Iris pigment epithelial cell (primary cell): ENCODE measurements at regions not wholly inside any gene's neighbourhood (a gene's known extent, or its start where the extent isn't known, plus 50 kb on each side); places are given as distances from the start of the nearest gene placed in this dataset.

Experiments used
- DNase-seq: peaks from one replicate; pipeline ENCODE4 v3.0.0-alpha.2; 2011; ENCODE audit warnings: low read depth

- DNase-seq: no peak
Measured at GRCh38 chr10:89153971-89154370, 53.1 kb downstream of the CH25H start.

DNA sequence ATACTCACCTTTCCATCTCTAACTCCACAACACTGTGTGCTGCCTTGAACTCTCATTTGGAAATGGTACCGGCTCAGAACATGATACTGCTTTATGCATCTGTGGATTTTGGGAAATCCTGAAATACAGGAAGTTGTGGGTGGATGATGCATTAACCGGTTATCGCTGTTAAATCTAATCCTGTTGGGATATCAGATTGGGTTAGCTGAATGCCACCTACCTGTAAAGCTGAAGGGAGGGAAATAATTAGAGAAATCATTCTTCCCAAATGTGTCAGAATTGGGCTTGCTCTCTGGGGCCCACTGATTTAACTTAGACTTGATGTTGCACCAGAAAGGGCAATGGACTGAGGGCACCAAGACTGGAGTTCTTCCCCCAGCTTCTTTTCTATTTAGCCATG lies 54.0 kb downstream of the CH25H start:
- DNase-seq: no peak

- no peak for DNase-seq
Measured at GRCh38 chr10:89151857-89152256, 55.3 kb downstream of the CH25H start.

DNA sequence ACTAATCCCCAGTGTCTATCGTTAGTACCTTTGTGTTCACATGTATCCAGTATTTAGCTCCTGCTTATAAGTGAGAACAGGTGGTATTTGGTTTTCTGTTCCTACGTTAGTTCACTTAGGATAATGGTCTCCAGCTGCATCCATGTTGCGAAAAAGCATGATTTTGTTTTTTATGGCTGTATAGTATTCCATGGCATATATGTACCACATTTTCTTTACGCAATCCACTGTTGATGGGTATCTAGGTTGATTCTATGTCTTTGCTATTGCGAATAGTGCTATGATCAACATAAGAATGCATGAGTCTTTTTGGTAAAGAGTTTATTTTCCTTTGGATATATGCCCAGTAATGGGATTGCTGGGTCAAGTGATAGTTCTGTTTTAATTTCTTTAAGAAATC lies 59.1 kb downstream of the CH25H start:
- no peak for DNase-seq

DNA sequence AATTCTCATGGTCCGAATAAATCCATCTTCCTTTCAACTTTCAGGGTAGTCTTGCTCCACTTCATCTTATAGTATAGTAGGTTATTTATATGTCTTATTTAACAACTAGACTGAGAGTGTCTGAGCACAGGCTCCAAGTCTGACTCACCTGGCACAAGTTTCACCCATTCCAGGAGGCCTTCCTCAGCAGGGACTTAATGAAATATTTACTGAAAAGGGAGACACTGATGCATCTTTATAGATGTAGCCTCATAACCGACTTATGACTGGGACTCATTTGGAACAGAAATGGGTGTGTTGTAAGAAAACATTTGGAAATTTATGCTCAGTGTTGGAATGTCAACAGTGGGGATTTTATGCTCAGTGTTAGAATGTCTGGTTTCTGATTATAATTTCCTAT lies 59.9 kb downstream of the CH25H start:
- DNase-seq: peak; percentile 57

- DNase-seq: no peak
Measured at GRCh38 chr10:89144836-89145235, 62.3 kb downstream of the CH25H start.

DNA sequence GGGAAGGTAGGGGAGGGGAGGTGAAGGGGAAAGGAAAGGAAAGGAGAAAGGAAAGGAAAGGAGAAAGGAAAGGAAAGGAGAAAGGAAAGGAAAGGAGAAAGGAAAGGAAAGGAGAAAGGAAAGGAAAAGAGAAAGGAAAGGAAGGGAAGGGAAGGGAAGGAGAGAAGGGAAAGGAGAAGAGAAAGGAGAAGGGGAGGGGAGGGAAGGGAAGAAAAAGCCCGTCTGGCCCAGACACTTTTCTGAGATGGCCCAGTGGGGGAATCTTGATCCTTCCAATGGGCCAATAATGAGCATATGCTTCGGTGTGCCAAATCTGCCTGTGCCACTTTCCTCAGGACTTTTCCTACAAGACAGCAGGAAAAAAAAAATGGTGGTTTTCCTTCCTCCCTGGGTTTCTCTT lies 64.5 kb downstream of the CH25H start:
- no peak for DNase-seq

- DNase-seq: no peak
Measured at GRCh38 chr10:89138755-89139490, 68.2 kb downstream of the CH25H start.

- no peak for DNase-seq
Measured at GRCh38 chr10:89134963-89135362, 72.2 kb downstream of the CH25H start.

DNA sequence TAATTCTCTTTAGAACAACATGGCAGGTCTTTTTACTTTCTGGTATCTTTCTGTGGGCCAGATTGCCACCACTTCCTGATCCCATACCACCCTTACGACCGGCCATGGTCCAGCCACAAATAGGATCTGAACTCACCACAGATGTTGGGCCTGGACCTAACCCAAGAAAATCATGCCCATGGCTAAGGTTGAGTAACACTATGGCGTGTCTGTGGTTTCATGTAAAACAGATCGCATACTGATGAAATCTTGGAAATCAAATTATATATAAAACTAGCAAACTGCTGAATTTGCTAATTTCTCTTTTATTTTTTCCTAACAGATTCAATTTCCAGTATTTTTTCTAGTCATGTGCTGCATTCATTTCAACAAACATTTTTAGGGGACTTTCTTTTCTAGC lies 77.2 kb downstream of the CH25H start:
- peak; percentile 59 for DNase-seq

DNA sequence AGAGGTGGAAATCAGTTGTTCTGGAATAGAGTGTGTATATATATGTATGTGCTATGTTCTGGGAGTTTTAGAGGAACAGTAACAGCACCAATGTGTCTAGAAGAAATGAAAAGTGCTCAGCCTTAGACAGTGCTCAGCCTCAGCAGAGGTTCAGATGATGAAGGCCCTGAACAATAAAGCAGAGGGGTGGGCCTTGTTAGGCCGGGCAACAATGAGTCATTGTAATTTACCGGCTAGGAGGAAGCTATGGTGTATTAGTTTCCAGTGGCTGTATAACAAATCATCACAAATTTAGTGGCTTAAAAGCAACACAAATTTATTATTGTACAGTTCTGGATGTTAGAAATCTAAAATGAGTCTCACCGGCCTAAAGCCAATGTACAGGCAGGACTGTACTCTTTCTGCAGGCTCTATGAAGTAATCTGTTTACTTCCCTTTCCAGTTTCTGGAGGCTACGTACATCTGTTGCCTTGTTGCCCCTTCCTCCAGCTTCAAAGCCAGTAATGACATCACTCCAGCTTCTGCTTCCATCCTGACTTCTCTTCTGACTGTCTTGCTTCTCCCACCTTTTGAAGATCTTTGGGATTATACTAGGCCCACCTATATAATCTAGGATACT lies 84.6 kb downstream of the CH25H start:
- peak; percentile 12 for DNase-seq

GRCh38 chr10:89121764-89122020 lies 85.4 kb downstream of the CH25H start:
- DNase-seq: no peak

GRCh38 chr10:89120931-89121763 lies 86.0 kb downstream of the CH25H start:
- no peak for DNase-seq

DNA sequence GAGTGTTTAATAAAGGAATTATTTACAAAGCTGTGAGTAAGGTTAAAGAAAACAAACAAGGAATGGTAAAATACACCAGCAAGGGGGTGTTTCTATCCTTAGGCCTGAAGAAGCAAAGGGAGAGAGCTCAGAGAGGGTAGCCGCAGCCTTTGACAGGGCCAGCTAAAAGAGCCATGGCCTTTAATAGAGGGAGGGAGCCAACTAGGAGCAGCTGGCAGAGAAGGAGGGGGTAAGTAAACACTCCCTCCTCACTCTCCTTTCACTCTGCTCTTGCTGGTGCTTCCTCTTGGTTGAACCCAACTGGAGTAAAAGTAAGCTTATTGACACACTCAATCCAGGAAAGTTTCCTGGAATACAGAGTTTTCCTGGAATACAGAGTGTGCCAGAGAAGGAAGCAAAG lies 87.5 kb downstream of the CH25H start:
- DNase-seq: no peak

DNA sequence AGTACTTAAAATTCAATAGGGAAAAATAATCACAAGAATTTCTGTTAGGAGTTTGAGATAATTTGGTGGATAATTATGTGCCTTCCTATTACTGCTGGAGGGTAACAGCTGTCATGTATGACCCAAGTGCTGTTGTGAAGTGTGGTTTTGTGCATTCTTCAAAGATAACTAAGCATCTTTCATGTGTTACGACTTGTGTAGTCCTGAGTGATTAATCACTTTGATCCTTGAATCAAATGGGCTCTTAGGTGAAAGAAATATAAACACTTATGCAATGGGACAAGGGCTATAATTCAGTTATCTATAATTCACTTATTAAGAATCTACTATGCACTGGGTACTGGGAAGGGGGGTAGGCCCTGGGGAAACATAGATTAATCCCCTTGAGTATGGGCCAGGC lies 89.0 kb downstream of the CH25H start:
- DNase-seq: peak; percentile 63

DNA sequence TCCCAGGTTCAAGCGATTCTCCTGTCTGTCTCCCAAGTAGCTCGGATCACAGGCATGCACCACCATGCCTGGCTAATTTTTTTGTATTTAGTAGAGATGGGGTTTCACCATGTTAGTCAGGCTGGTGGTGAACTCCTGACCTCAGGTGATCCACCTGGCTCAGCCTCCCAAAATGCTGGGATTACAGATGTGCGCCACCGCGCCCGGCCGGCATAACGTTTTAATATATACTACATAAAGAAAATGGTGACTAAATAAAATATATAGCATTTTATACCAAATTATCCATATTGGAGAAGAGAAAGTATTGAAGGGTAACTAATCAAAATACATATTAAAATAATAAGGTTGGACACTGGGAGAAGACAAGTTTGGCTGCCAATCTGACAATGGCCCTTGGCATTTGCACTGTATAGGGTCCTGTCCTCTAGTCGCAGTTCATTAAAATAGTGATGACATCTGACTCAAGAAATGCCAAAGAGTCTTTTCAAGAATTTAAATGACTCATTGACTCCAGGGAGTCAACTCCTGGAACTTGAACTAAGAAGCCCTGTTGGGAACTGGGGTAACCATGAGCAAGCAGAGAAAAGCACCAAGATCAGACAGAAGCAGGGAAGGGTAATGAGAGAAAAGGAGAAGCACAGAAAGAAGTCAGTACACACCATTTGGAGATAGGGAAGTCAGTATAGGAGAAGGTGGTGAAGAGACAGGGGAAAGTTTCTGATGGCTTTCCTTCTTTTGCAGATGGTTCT lies 91.1 kb downstream of the CH25H start:
- DNase-seq: peak; percentile 56

GRCh38 chr10:89114846-89115625 lies 92.1 kb downstream of the CH25H start:
- no peak for DNase-seq

DNA sequence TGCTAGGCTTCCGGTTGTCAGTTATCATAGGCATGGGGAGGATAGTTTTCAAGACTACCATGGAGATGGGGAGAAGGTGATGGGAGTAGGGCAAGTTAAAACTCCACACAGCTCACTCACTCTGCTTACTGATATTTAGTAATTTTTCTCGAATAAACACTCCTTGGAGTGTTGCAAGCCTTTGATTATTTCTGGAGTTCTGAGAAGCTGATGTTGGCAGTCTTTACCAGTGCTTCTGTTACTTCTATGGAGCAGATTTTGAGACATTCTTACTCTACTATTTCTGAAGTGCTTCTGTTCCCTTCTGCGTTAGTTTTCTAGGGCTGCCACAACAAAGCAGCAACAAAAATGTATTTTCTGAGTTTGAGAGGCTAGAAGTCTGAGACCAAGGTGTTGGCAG lies 104.4 kb downstream of the CH25H start:
- no peak for DNase-seq

- no peak for DNase-seq
Measured at GRCh38 chr10:89101943-89102342, 105.2 kb downstream of the CH25H start.

DNA sequence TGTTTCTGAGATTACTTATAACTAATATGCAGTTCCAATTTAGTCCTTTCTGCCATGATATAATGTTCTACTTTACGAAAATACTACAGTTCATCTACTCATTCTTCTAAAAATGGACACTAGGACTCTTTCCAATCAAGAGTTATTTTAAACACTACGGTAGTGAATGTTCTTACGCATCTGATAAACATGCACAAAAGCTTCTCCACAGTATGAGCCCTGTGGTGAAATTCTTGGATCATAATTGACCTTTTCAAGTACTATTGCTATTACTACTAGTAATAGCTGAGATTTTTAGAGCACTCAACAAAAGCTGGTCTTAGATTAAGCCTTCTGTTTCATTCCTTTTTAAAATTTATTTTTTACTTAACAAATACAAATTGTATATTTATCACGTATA lies 106.4 kb downstream of the CH25H start:
- DNase-seq: peak; percentile 72

DNA sequence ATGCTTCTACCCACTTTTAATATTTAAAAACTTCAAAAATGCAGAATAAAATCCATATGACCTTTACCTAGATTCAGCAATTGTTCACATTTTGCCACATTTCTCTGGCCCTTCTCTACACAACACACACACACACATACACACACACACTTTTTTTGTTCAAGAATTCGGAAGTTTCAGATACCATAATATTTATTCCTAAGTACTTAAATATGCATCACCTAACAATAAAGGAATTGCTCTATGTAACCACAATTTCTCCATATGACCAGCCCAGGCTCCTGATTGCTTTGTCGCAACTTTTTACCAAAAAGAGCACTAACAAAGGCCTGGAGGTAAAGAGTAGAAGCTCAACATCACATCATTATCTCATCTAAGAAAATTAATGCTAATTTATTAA lies 106.6 kb downstream of the FAS start:
- no peak for DNase-seq
